Panc1 (cell line): ENCODE measurements at regions not wholly inside any gene's neighbourhood (a gene's known extent, or its start where the extent isn't known, plus 50 kb on each side); places are given as distances from the start of the nearest gene placed in this dataset.

ENCODE experiments used
- ATAC-seq: fragments of 200-7000 bp; cut with Tn5 transposase; 2 replicates; pipeline ENCODE4 v1.9.1; 2020; ENCODE audit warnings: mild to moderate bottlenecking, moderate library complexity
- BruUV-seq: library from RNA; stranded (reverse); fragments of 400-500 nt; replicated peaks from 2 replicates; lab custom pipeline; 2021; lab: Mats Ljungman, UMichigan
- CTCF ChIA-PET: fragments of 300-600 bp; sonication (Branson Sonifier 250); formaldehyde crosslinking; loops from one replicate; lab custom pipeline; 2022; ENCODE audit warnings: antibody characterized with exemption; lab: Charles Lee
- POLR2A ChIA-PET: fragments of 300-600 bp; sonication (Branson Sonifier 250); formaldehyde crosslinking; loops from one replicate; lab custom pipeline; 2022; ENCODE audit warnings: antibody characterized with exemption; lab: Charles Lee
- DNase-seq: peaks from one replicate; pipeline ENCODE4 v3.0.0-alpha.2; 2010; ENCODE audit warnings: low read depth, low spot score
- H3K27ac ChIP-seq: 2 replicates; pipeline ENCODE4 v1.5.1; 2011; ENCODE audit warnings: mild to moderate bottlenecking, low read length, inconsistent platforms
- H3K27me3 ChIP-seq: fragments of 200-500 bp; sonication (Bioruptor generic); 2 replicates; pipeline ENCODE4 v1.6.0; 2014; ENCODE audit warnings: low read length, inconsistent platforms; ENCODE audit not compliant: control insufficient read depth, insufficient read depth
- H3K36me3 ChIP-seq: fragments of 200-500 bp; sonication (Bioruptor generic); 2 replicates; pipeline ENCODE4 v1.5.1; 2014; ENCODE audit warnings: inconsistent platforms, mild to moderate bottlenecking, low read length, moderate library complexity; ENCODE audit not compliant: control insufficient read depth, insufficient read depth
- H3K4me1 ChIP-seq: 2 replicates; pipeline ENCODE4 v1.5.1; 2011; ENCODE audit warnings: inconsistent platforms, mild to moderate bottlenecking, low read length, moderate library complexity; ENCODE audit not compliant: control insufficient read depth, insufficient read depth
- H3K4me3 ChIP-seq, 2 experiments: 2 replicates each; pipeline ENCODE4 v1.5.1; 2011 to 2012; ENCODE audit warnings: low read depth in 2 of 2, low read length in 2 of 2, mild to moderate bottlenecking in 2 of 2, inconsistent platforms in 1 of 2, moderate library complexity in 1 of 2
- H3K9me3 ChIP-seq: fragments of 200-500 bp; sonication (Bioruptor generic); 2 replicates; pipeline ENCODE4 v1.5.1; 2014; ENCODE audit warnings: low read depth, mild to moderate bottlenecking, inconsistent platforms, low read length, moderate library complexity; ENCODE audit not compliant: control insufficient read depth, insufficient read depth
- POLR2AphosphoS5 ChIP-seq: IDR thresholded peaks from 2 replicates; pipeline ENCODE4 v1.6.1; 2012; ENCODE audit warnings: mild to moderate bottlenecking, low read depth, low read length, moderate library complexity
- SIN3A ChIP-seq: IDR thresholded peaks from 2 replicates; pipeline ENCODE4 v1.6.1; 2012; ENCODE audit warnings: low read depth, mild to moderate bottlenecking, low read length, moderate library complexity, borderline replicate concordance; ENCODE audit not compliant: insufficient read depth
- TCF7L2 ChIP-seq: IDR thresholded peaks from 2 replicates; pipeline ENCODE4 v1.6.1; 2011; ENCODE audit warnings: mild to moderate bottlenecking, low read depth, low read length, inconsistent platforms
- in situ Hi-C: cut with HindIII; loops from 2 replicates; pipeline ENCODE4 v1.10.0; 2016; ENCODE audit warnings: low sequenced_read_pairs, low pct_unique_long_range_greater_than_20kb
- intact Hi-C: fragments of 100-400 bp; cut with micrococcal nuclease; formaldehyde crosslinking; loops from one replicate; pipeline ENCODE4 v1.10.0; 2022; ENCODE audit not compliant: unreplicated experiment
- TF ChIP-seq, protein P1 (sequence below): fragments of 450-650 bp; IDR thresholded peaks from 2 replicates; pipeline ENCODE4 v1.5.1; 2017; ENCODE audit warnings: mild to moderate bottlenecking
- TF ChIP-seq, protein P2 (sequence below), 2 experiments: IDR thresholded peaks; 2 replicates each; pipeline ENCODE4 v1.6.1; 2011 to 2012; ENCODE audit warnings: low read depth in 2 of 2, control low read depth in 1 of 2, low read length in 1 of 2, mild to moderate bottlenecking in 1 of 2, moderate library complexity in 1 of 2; ENCODE audit not compliant: insufficient read depth in 1 of 2

DNA sequence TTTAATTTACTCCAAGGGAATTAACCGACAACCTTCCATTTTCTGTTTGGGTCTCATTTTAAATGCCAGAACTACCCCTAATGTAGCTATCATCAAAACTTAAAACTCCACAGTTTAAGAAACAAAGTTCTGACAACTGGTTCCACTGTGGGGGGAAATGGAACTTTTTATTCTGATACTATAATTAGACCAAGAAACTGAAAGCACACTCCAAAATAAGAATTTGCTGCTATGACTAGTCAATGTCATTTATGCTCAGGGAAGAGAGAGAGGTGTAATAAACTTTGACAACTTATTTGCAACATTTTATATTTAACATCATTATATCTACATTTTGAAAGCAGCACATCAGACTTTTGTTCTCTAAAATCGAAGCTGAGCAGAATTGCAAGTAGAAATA is 169.2 kb downstream of the ANXA2 start:
- Histone ChIP-seq H3K9me3 (no peaks in the 10 kb centered on the region), H3K4me3 (no peak overlapping the region), H3K27ac (no peak overlapping the region), H3K27me3 (peaks cover 14% of the 10 kb centered on the region), H3K36me3 (no peaks in the 10 kb centered on the region), H3K4me1 (no peaks in the 10 kb centered on the region)
- in situ Hi-C loops = no loop called here
- ChIA-PET CTCF (no interaction called here), POLR2A (no interaction called here)
- DNase-seq = no peak
- intact Hi-C loops = no loop called here
- no peak for TF ChIP-seq POLR2AphosphoS5
- TF ChIP-seq, protein P1, sequence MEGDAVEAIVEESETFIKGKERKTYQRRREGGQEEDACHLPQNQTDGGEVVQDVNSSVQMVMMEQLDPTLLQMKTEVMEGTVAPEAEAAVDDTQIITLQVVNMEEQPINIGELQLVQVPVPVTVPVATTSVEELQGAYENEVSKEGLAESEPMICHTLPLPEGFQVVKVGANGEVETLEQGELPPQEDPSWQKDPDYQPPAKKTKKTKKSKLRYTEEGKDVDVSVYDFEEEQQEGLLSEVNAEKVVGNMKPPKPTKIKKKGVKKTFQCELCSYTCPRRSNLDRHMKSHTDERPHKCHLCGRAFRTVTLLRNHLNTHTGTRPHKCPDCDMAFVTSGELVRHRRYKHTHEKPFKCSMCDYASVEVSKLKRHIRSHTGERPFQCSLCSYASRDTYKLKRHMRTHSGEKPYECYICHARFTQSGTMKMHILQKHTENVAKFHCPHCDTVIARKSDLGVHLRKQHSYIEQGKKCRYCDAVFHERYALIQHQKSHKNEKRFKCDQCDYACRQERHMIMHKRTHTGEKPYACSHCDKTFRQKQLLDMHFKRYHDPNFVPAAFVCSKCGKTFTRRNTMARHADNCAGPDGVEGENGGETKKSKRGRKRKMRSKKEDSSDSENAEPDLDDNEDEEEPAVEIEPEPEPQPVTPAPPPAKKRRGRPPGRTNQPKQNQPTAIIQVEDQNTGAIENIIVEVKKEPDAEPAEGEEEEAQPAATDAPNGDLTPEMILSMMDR = no peak
- TF ChIP-seq, protein P2, sequence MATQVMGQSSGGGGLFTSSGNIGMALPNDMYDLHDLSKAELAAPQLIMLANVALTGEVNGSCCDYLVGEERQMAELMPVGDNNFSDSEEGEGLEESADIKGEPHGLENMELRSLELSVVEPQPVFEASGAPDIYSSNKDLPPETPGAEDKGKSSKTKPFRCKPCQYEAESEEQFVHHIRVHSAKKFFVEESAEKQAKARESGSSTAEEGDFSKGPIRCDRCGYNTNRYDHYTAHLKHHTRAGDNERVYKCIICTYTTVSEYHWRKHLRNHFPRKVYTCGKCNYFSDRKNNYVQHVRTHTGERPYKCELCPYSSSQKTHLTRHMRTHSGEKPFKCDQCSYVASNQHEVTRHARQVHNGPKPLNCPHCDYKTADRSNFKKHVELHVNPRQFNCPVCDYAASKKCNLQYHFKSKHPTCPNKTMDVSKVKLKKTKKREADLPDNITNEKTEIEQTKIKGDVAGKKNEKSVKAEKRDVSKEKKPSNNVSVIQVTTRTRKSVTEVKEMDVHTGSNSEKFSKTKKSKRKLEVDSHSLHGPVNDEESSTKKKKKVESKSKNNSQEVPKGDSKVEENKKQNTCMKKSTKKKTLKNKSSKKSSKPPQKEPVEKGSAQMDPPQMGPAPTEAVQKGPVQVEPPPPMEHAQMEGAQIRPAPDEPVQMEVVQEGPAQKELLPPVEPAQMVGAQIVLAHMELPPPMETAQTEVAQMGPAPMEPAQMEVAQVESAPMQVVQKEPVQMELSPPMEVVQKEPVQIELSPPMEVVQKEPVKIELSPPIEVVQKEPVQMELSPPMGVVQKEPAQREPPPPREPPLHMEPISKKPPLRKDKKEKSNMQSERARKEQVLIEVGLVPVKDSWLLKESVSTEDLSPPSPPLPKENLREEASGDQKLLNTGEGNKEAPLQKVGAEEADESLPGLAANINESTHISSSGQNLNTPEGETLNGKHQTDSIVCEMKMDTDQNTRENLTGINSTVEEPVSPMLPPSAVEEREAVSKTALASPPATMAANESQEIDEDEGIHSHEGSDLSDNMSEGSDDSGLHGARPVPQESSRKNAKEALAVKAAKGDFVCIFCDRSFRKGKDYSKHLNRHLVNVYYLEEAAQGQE (IDR thresholded peaks at IDR 0.05; ENCODE audit: insufficient read depth in 1 of 2, low read depth in 2 of 2, low read length in 1 of 2) = no peak
- TF ChIP-seq SIN3A = no peak
- no peak for TF ChIP-seq TCF7L2
- no peak for ATAC-seq
- BruUV-seq = no TSS peak

DNA sequence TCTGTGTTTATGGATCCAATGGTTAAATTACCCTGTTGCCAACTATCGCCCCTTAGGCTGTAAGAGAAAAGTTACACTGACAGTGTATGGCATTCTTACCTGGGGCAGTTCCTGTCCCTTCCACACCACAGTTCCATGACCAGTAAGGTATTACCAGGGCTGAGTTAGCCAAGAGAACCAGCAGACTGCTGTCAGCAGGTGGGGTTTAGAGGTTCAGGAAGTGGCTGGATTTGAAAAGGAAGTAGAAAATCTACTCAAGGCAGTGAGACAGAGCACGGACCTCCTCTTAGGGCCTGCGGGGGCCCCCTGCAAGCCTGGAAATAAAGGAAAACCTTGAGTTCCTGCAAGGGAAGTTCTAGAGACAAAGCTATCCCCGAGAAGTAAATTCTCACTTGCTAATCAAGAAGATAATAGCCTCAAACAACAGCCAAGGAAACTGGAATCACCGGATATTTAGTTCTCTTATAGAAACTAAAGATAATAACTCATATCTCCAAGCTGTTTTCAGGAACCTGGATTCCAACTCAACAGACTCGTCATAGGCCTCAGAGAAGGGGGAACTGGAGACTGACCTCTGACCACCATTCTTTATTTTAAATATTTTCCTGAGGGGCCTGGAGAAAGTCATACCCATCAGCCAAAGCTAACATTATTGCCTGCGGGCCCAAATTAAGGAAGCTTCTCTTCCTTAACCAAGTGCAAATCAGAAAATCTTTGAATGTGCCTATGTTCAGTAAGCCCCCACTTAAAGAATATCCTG is 161.7 kb downstream of the ANXA2 start:
- Histone ChIP-seq H3K27ac (no peak overlapping the region), H3K4me1 (no peaks in the 10 kb centered on the region), H3K36me3 (no peaks in the 10 kb centered on the region), H3K27me3 (no peaks in the 10 kb centered on the region), H3K4me3 (no peak overlapping the region), H3K9me3 (no peaks in the 10 kb centered on the region)
- in situ Hi-C loops (no loop called here), intact Hi-C loops (no loop called here)
- ATAC-seq (no peak), DNase-seq (no peak)
- ChIA-PET POLR2A (interaction anchor here (0.5 to 0.6 kb wide), 2 partner anchors 56 to 945 kb away, joined by 8 to 9 read pairs; no protein-coding TSS in a partner anchor), CTCF (no interaction called here)
- TF ChIP-seq, protein P1 = no peak
- TF ChIP-seq, protein P2 (IDR thresholded peaks at IDR 0.05; ENCODE audit: insufficient read depth in 1 of 2, low read depth in 2 of 2, low read length in 1 of 2) = no peak
- no peak for TF ChIP-seq SIN3A
- no peak for TF ChIP-seq TCF7L2
- no peak for TF ChIP-seq POLR2AphosphoS5
- BruUV-seq = no TSS peak
